Central memory CD8-positive, alpha-beta T cell (primary cell): ENCODE measurements at regions not wholly inside any gene's neighbourhood (a gene's known extent, or its start where the extent isn't known, plus 50 kb on each side); places are given as distances from the start of the nearest gene placed in this dataset.

Source experiments
- ATAC-seq: fragments of 150-1000 bp; cut with Tn5 transposase; replicated peaks from 2 replicates; pipeline ENCODE4 v1.10.0; 2022; ENCODE audit warnings: mild to moderate bottlenecking, moderate FRiP score, moderate number of reproducible peaks; ENCODE audit not compliant: poor library complexity, severe bottlenecking; ENCODE audit errors: extremely low read depth
- DNase-seq, 2 donors: peaks; one replicate each; pipeline ENCODE4 v3.0.0; 2021; ENCODE audit warnings: low spot score in 2 of 2
- H3K27ac Mint-ChIP-seq: one replicate; pipeline ENCODE4 v1.8.0; 2022; ENCODE audit warnings: low read depth, mild to moderate bottlenecking, moderate library complexity, mixed read lengths
- H3K27me3 Mint-ChIP-seq: one replicate; pipeline ENCODE4 v1.8.0; 2022; ENCODE audit warnings: mixed read lengths
- H3K36me3 Mint-ChIP-seq: one replicate; pipeline ENCODE4 v1.8.0; 2022; ENCODE audit warnings: mild to moderate bottlenecking, moderate library complexity, mixed read lengths; ENCODE audit not compliant: insufficient read depth
- H3K4me1 Mint-ChIP-seq: one replicate; pipeline ENCODE4 v1.8.0; 2022; ENCODE audit warnings: mixed read lengths
- H3K4me3 Mint-ChIP-seq: one replicate; pipeline ENCODE4 v1.8.0; 2022; ENCODE audit warnings: mild to moderate bottlenecking, moderate library complexity, mixed read lengths
- H3K9me3 Mint-ChIP-seq: one replicate; pipeline ENCODE4 v1.8.0; 2022; ENCODE audit warnings: mixed read lengths

DNA sequence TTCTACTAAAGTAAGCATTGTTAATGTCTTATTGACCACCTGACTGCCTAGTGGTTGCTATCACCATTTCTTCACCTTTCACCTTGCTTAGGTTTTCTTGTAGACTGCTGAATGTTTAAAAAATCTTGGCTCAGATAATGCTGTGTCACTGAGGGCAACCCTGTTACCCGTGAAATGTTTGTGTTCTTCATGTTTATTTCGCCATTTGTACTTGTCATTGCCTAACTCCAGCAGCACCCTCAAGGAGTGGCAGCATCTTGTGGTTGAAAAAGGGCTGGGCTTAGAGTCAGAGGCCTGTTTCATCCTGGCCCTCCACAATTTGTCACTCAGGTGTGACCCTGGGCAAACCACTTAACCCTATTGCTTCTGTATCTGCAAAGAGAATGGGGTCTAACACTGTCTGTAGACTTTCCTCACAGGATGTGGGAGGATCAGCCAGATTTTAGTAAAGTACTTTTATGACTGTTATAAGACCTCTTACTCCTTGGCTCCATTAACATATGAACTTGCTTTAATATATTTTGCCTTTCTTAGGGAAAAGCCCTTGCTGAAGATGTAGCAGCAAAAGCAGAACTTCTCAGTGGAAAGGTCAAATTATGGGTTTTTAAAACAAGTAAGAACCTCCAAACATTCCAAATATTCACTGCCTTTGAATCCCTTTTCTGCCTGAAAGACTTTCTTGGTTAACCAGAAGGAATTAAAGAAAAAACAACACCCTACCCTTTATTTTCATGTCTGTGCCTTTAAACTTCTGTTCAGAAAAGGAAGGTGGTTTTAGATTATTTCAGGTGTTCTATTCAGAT, 154.5 kb upstream of the C11orf87 start:
- ATAC-seq (no peak), DNase-seq (no peak)
- H3K27ac Mint-ChIP-seq, result no peak overlapping the region
- no peaks in the 10 kb centered on the region for H3K4me1 Mint-ChIP-seq
- H3K27me3 Mint-ChIP-seq, result no peaks in the 10 kb centered on the region
- H3K36me3 Mint-ChIP-seq, result no peaks in the 10 kb centered on the region
- H3K9me3 Mint-ChIP-seq, result peaks cover 26% of the 10 kb centered on the region
- H3K4me3 Mint-ChIP-seq, result no peak overlapping the region

DNA sequence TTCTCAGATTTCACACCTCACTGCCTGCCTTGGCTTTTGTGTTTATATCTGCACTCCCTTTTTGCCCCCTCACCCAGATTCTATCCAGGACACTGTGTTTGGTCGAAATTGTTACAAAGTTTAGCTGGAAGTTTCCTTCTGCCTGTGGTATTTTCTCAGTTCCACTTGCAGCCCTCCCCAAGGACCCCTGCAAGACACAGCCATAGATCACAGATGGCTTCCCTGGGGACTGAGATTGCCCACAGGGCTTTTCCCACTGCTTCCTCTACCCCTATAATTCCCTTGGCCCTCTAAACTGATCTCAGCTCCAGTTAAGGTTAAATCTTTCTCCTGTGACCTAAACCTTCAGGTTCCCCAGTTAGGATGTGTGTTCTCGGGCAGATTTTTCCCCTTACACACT, 146.1 kb upstream of the C11orf87 start:
- H3K27me3 Mint-ChIP-seq, result no peaks in the 10 kb centered on the region
- H3K27ac Mint-ChIP-seq, result no peak overlapping the region
- ATAC-seq (no peak), DNase-seq (no peak)
- peaks cover 37% of the 10 kb centered on the region for H3K9me3 Mint-ChIP-seq
- H3K4me1 Mint-ChIP-seq, result no peaks in the 10 kb centered on the region
- no peak overlapping the region for H3K4me3 Mint-ChIP-seq
- H3K36me3 Mint-ChIP-seq, result no peaks in the 10 kb centered on the region

DNA sequence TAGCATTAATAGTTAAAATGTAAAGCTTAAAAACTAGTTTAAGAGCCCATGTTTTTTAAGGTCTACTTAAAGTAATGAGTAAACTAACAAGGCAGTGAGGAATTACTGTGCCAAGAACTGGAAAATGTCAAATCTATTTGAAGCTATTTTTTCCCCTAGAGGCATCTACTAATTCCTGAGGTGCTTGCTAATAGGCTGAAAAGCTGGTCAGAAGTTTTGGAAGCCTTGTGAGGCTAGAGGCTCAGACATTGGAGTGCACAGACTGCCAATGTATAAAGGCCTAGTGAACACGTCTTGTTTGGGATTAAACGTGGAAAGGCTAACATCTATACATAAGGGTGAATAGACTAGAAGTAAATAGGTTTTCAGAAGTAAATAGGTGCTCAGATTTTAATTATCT, 136.5 kb upstream of the C11orf87 start:
- peaks cover 16% of the 10 kb centered on the region for H3K9me3 Mint-ChIP-seq
- ATAC-seq (no peak), DNase-seq (no peak)
- no peaks in the 10 kb centered on the region for H3K4me1 Mint-ChIP-seq
- H3K27ac Mint-ChIP-seq, result no peak overlapping the region
- no peaks in the 10 kb centered on the region for H3K27me3 Mint-ChIP-seq
- no peak overlapping the region for H3K4me3 Mint-ChIP-seq
- H3K36me3 Mint-ChIP-seq, result peaks cover 1% of the 10 kb centered on the region

GRCh38 chr11:109291553-109291952, 130.4 kb upstream of the C11orf87 start:
- H3K36me3 Mint-ChIP-seq, result peaks cover 1% of the 10 kb centered on the region
- H3K27me3 Mint-ChIP-seq, result no peaks in the 10 kb centered on the region
- DNase-seq, result no peak
- H3K27ac Mint-ChIP-seq, result no peak overlapping the region
- peaks cover 24% of the 10 kb centered on the region for H3K9me3 Mint-ChIP-seq
- no peaks in the 10 kb centered on the region for H3K4me1 Mint-ChIP-seq
- no peak overlapping the region for H3K4me3 Mint-ChIP-seq
- no peak for ATAC-seq

GRCh38 chr11:109298865-109299264, 123.1 kb upstream of the C11orf87 start:
- Mint-ChIP-seq H3K36me3 (no peaks in the 10 kb centered on the region), H3K4me1 (no peaks in the 10 kb centered on the region), H3K27ac (no peak overlapping the region), H3K27me3 (no peaks in the 10 kb centered on the region), H3K4me3 (no peak overlapping the region), H3K9me3 (peaks cover 14% of the 10 kb centered on the region)
- ATAC-seq (no peak), DNase-seq (no peak)

- Mint-ChIP-seq H3K27me3 (no peaks in the 10 kb centered on the region), H3K4me1 (no peaks in the 10 kb centered on the region), H3K36me3 (no peaks in the 10 kb centered on the region), H3K4me3 (no peak overlapping the region), H3K27ac (no peak overlapping the region), H3K9me3 (peaks cover 8% of the 10 kb centered on the region)
- DNase-seq (no peak), ATAC-seq (no peak)
Measured at GRCh38 chr11:109300211-109300610, 121.8 kb upstream of the C11orf87 start.

- Mint-ChIP-seq H3K4me1 (no peaks in the 10 kb centered on the region), H3K9me3 (peaks cover 14% of the 10 kb centered on the region), H3K27ac (no peak overlapping the region), H3K4me3 (no peak overlapping the region), H3K36me3 (no peaks in the 10 kb centered on the region), H3K27me3 (no peaks in the 10 kb centered on the region)
- ATAC-seq (no peak), DNase-seq (no peak)
Measured at GRCh38 chr11:109302591-109303334, 119.2 kb upstream of the C11orf87 start.

GRCh38 chr11:109303342-109303741, 118.6 kb upstream of the C11orf87 start:
- Mint-ChIP-seq H3K4me3 (no peak overlapping the region), H3K4me1 (no peaks in the 10 kb centered on the region), H3K27ac (no peak overlapping the region), H3K36me3 (no peaks in the 10 kb centered on the region), H3K9me3 (peaks cover 14% of the 10 kb centered on the region), H3K27me3 (no peaks in the 10 kb centered on the region)
- ATAC-seq (no peak), DNase-seq (no peak)

GRCh38 chr11:109304159-109304558, 117.8 kb upstream of the C11orf87 start:
- Mint-ChIP-seq H3K27me3 (no peaks in the 10 kb centered on the region), H3K36me3 (no peaks in the 10 kb centered on the region), H3K4me3 (no peak overlapping the region), H3K9me3 (peaks cover 14% of the 10 kb centered on the region), H3K4me1 (no peaks in the 10 kb centered on the region), H3K27ac (no peak overlapping the region)
- DNase-seq (no peak), ATAC-seq (no peak)

DNA sequence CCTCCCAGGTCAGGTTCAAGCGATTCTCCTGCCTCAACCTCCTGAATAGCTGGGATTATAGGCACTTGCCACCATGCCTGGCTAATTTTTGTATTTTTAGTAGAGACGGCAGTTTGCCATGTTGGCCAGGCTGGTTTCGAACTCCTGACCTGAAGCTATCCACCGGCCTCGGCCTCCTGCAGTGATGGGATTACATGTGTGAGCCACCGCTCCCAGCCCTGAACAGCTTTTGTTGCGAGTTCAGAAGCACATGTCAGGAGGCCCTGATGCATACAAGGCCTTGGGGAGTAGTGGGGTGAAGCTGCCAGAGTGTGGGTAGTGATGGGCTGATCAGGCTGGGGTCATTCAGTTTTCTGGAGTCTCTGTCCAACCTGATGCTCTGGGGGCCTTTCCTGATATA, 117.0 kb upstream of the C11orf87 start:
- no peak overlapping the region for H3K27ac Mint-ChIP-seq
- H3K27me3 Mint-ChIP-seq, result no peaks in the 10 kb centered on the region
- no peak for ATAC-seq
- H3K4me3 Mint-ChIP-seq, result no peak overlapping the region
- H3K4me1 Mint-ChIP-seq, result no peaks in the 10 kb centered on the region
- H3K36me3 Mint-ChIP-seq, result no peaks in the 10 kb centered on the region
- no peak for DNase-seq
- H3K9me3 Mint-ChIP-seq, result peaks cover 14% of the 10 kb centered on the region

- H3K27me3 Mint-ChIP-seq, result no peaks in the 10 kb centered on the region
- H3K9me3 Mint-ChIP-seq, result peaks cover 14% of the 10 kb centered on the region
- H3K27ac Mint-ChIP-seq, result no peak overlapping the region
- no peaks in the 10 kb centered on the region for H3K36me3 Mint-ChIP-seq
- ATAC-seq (no peak), DNase-seq (no peak)
- H3K4me1 Mint-ChIP-seq, result no peaks in the 10 kb centered on the region
- no peak overlapping the region for H3K4me3 Mint-ChIP-seq
Measured at GRCh38 chr11:109306322-109306721, 115.7 kb upstream of the C11orf87 start.

DNA sequence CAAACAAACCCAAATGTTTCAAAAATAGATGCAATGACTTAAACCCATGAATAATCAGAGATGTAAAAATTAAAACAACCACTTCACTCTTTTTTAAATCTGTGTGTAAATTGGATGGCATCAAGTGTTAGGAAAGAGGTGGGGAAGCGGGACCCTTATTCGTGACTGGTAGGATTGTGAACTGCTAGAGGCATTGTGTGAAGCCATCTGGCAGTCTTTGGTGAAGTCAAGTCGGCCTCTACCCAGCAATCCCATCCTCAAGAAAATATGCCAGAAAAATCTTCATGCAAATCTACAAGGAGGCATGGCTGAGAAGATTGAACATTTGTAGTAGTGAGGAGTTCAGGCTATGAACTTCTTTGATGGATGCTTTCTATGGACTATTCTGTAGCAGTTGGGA, 114.6 kb upstream of the C11orf87 start:
- H3K4me3 Mint-ChIP-seq, result no peak overlapping the region
- no peak for DNase-seq
- no peaks in the 10 kb centered on the region for H3K4me1 Mint-ChIP-seq
- H3K27ac Mint-ChIP-seq, result no peak overlapping the region
- no peaks in the 10 kb centered on the region for H3K27me3 Mint-ChIP-seq
- H3K36me3 Mint-ChIP-seq, result no peaks in the 10 kb centered on the region
- peaks cover 12% of the 10 kb centered on the region for H3K9me3 Mint-ChIP-seq
- no peak for ATAC-seq

DNA sequence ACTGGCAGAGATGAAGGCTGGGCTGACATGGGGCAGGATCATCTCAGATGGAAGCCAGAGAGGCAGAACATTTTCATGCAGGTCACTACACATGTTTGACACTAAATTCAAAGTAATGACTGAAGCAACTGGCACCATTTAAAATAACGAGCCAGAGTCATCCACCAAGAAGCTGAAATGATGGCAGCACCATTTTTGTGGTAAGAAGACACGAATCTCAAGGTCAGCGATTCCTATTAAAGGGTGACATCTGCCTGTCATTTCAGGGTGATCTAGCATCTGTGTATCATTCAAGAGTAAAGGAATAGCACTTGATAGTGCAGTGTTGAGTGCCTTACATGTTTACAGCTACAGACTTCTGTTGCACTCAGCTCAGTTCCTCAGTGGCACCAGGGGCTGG, 113.4 kb upstream of the C11orf87 start:
- Mint-ChIP-seq H3K27me3 (no peaks in the 10 kb centered on the region), H3K4me1 (no peaks in the 10 kb centered on the region)
- DNase-seq, result no peak

More for the DNA sequence above, 113.4 kb upstream of the C11orf87 start:
- Mint-ChIP-seq H3K4me3 (no peak overlapping the region), H3K27ac (no peak overlapping the region), H3K36me3 (no peaks in the 10 kb centered on the region), H3K9me3 (peaks cover 6% of the 10 kb centered on the region)
- ATAC-seq, result no peak
